ENCODE measurements at regions not wholly inside any gene's neighbourhood (a gene's known extent, or its start where the extent isn't known, plus 50 kb on each side); places are given as distances from the start of the nearest gene placed in this dataset.

- no peak overlapping the region for H4K91ac ChIP-seq (ENCODE audit: low read length)
- no peak overlapping the region for H3K18ac ChIP-seq (ENCODE audit: low read depth in 1 of 2, low read length in 2 of 2)
- H2BK5ac ChIP-seq (ENCODE audit: low read depth, low read length, poor library complexity, severe bottlenecking): no peak overlapping the region
- peaks cover 2% of the 10 kb centered on the region for H3K4me1 ChIP-seq (ENCODE audit: control insufficient read depth, insufficient read depth, low read depth, low read length)
- 81% methylated on average over 5 of the region's 5 CpGs for WGBS
- H3K4ac ChIP-seq (ENCODE audit: low read depth in 1 of 2, low read length in 2 of 2): no peak overlapping the region
- H3K27ac ChIP-seq (ENCODE audit: low read length, poor library complexity, severe bottlenecking): no peak overlapping the region
- H2BK15ac ChIP-seq (ENCODE audit: low read depth, poor library complexity, severe bottlenecking): no peak overlapping the region
- H3K9ac ChIP-seq (ENCODE audit: low read length): no peak overlapping the region
- no peak overlapping the region for H2BK12ac ChIP-seq (ENCODE audit: low read length in 2 of 2)
- no peaks in the 10 kb centered on the region for H3K36me3 ChIP-seq (ENCODE audit: control insufficient read depth in 1 of 2, insufficient read depth in 2 of 2, low read depth in 1 of 2, low read length in 2 of 2)
- no peak overlapping the region for H2AK5ac ChIP-seq (ENCODE audit: low read length, severe bottlenecking)
- H3K4me2 ChIP-seq (ENCODE audit: low read length, poor library complexity, severe bottlenecking): no peak overlapping the region
- H3K4me3 ChIP-seq (ENCODE audit: insufficient read depth in 1 of 2, low read depth in 1 of 2, low read length in 2 of 2): no peak overlapping the region
- no peaks in the 10 kb centered on the region for H3K79me1 ChIP-seq (replicated peaks; ENCODE audit: low read length, poor library complexity, severe bottlenecking)
- no peak for DNase-seq
- H3K14ac ChIP-seq (ENCODE audit: low read length in 2 of 2): no peak overlapping the region
- H2AFZ ChIP-seq (ENCODE audit: low read depth, low read length): no peak overlapping the region
- no peaks in the 10 kb centered on the region for H3K9me3 ChIP-seq (ENCODE audit: control insufficient read depth, low read length)
- H3K27me3 ChIP-seq (ENCODE audit: control insufficient read depth in 1 of 2, insufficient read depth in 1 of 2, low read length in 2 of 2): no peaks in the 10 kb centered on the region
- no peak overlapping the region for H4K8ac ChIP-seq (ENCODE audit: low read length)
- no peak overlapping the region for H2BK120ac ChIP-seq (ENCODE audit: low read depth, low read length)
- H3K23ac ChIP-seq (ENCODE audit: low read length in 2 of 2): no peak overlapping the region
These were observed 190.4 kb downstream of the PRL start for GRCh38 chr6:22106451-22106850.

- no peak overlapping the region for H3K14ac ChIP-seq (ENCODE audit: low read length in 2 of 2)
- no peak overlapping the region for H2BK120ac ChIP-seq (ENCODE audit: low read depth, low read length)
- no peaks in the 10 kb centered on the region for H3K79me1 ChIP-seq (replicated peaks; ENCODE audit: low read length, poor library complexity, severe bottlenecking)
- H3K23ac ChIP-seq (ENCODE audit: low read length in 2 of 2): no peak overlapping the region
- no peak for DNase-seq
- no peak overlapping the region for H3K18ac ChIP-seq (ENCODE audit: low read depth in 1 of 2, low read length in 2 of 2)
- no peak overlapping the region for H3K4me3 ChIP-seq (ENCODE audit: insufficient read depth in 1 of 2, low read depth in 1 of 2, low read length in 2 of 2)
- no peak overlapping the region for H4K91ac ChIP-seq (ENCODE audit: low read length)
- H3K4ac ChIP-seq (ENCODE audit: low read depth in 1 of 2, low read length in 2 of 2): no peak overlapping the region
- no peak overlapping the region for H3K4me2 ChIP-seq (ENCODE audit: low read length, poor library complexity, severe bottlenecking)
- H4K8ac ChIP-seq (ENCODE audit: low read length): no peak overlapping the region
- no peak overlapping the region for H2BK12ac ChIP-seq (ENCODE audit: low read length in 2 of 2)
- H2AFZ ChIP-seq (ENCODE audit: low read depth, low read length): no peak overlapping the region
- H2BK15ac ChIP-seq (ENCODE audit: low read depth, poor library complexity, severe bottlenecking): no peak overlapping the region
- H3K36me3 ChIP-seq (ENCODE audit: control insufficient read depth in 1 of 2, insufficient read depth in 2 of 2, low read depth in 1 of 2, low read length in 2 of 2): no peaks in the 10 kb centered on the region
- no peak overlapping the region for H2BK5ac ChIP-seq (ENCODE audit: low read depth, low read length, poor library complexity, severe bottlenecking)
- no peak overlapping the region for H3K27ac ChIP-seq (ENCODE audit: low read length, poor library complexity, severe bottlenecking)
- no peaks in the 10 kb centered on the region for H3K9me3 ChIP-seq (ENCODE audit: control insufficient read depth, low read length)
- no CpG with 5 or more reads among the region's 3 CpGs for WGBS
- H3K27me3 ChIP-seq (ENCODE audit: control insufficient read depth in 1 of 2, insufficient read depth in 1 of 2, low read length in 2 of 2): no peaks in the 10 kb centered on the region
- H3K9ac ChIP-seq (ENCODE audit: low read length): no peak overlapping the region
- H2AK5ac ChIP-seq (ENCODE audit: low read length, severe bottlenecking): no peak overlapping the region
- H3K4me1 ChIP-seq (ENCODE audit: control insufficient read depth, insufficient read depth, low read depth, low read length): peaks cover 2% of the 10 kb centered on the region
These were observed 189.9 kb downstream of the PRL start for GRCh38 chr6:22106961-22107360.

GRCh38 chr6:22108199-22108598, 188.6 kb downstream of the PRL start:
- Histone ChIP-seq H4K8ac (ENCODE audit: low read length) (no peak overlapping the region), H3K36me3 (ENCODE audit: control insufficient read depth in 1 of 2, insufficient read depth in 2 of 2, low read depth in 1 of 2, low read length in 2 of 2) (no peaks in the 10 kb centered on the region), H3K27ac (ENCODE audit: low read length, poor library complexity, severe bottlenecking) (no peak overlapping the region), H2AFZ (ENCODE audit: low read depth, low read length) (no peak overlapping the region), H3K4me3 (ENCODE audit: insufficient read depth in 1 of 2, low read depth in 1 of 2, low read length in 2 of 2) (no peak overlapping the region), H3K4me2 (ENCODE audit: low read length, poor library complexity, severe bottlenecking) (no peak overlapping the region), H3K4ac (ENCODE audit: low read depth in 1 of 2, low read length in 2 of 2) (no peak overlapping the region), H2BK12ac (ENCODE audit: low read length in 2 of 2) (no peak overlapping the region), H2BK5ac (ENCODE audit: low read depth, low read length, poor library complexity, severe bottlenecking) (no peak overlapping the region), H3K27me3 (ENCODE audit: control insufficient read depth in 1 of 2, insufficient read depth in 1 of 2, low read length in 2 of 2) (no peaks in the 10 kb centered on the region), H3K79me1 (replicated peaks; ENCODE audit: low read length, poor library complexity, severe bottlenecking) (no peaks in the 10 kb centered on the region), H2BK120ac (ENCODE audit: low read depth, low read length) (no peak overlapping the region), H2BK15ac (ENCODE audit: low read depth, poor library complexity, severe bottlenecking) (no peak overlapping the region), H2AK5ac (ENCODE audit: low read length, severe bottlenecking) (no peak overlapping the region), H3K4me1 (ENCODE audit: control insufficient read depth, insufficient read depth, low read depth, low read length) (peaks cover 2% of the 10 kb centered on the region), H3K14ac (ENCODE audit: low read length in 2 of 2) (no peak overlapping the region), H3K23ac (ENCODE audit: low read length in 2 of 2) (no peak overlapping the region), H4K91ac (ENCODE audit: low read length) (no peak overlapping the region), H3K9ac (ENCODE audit: low read length) (no peak overlapping the region), H3K18ac (ENCODE audit: low read depth in 1 of 2, low read length in 2 of 2) (peak overlapping the region in 1 of 2 experiments; percentile 51), H3K9me3 (ENCODE audit: control insufficient read depth, low read length) (no peaks in the 10 kb centered on the region)
- peak; percentile 13 for DNase-seq
- 80% methylated on average over 7 of the region's 7 CpGs for WGBS

- no peaks in the 10 kb centered on the region for H3K79me1 ChIP-seq (replicated peaks; ENCODE audit: low read length, poor library complexity, severe bottlenecking)
- H3K4me2 ChIP-seq (ENCODE audit: low read length, poor library complexity, severe bottlenecking): no peak overlapping the region
- no peaks in the 10 kb centered on the region for H3K36me3 ChIP-seq (ENCODE audit: control insufficient read depth in 1 of 2, insufficient read depth in 2 of 2, low read depth in 1 of 2, low read length in 2 of 2)
- no peak overlapping the region for H3K18ac ChIP-seq (ENCODE audit: low read depth in 1 of 2, low read length in 2 of 2)
- no peaks in the 10 kb centered on the region for H3K27me3 ChIP-seq (ENCODE audit: control insufficient read depth in 1 of 2, insufficient read depth in 1 of 2, low read length in 2 of 2)
- no peak for DNase-seq
- no peak overlapping the region for H3K23ac ChIP-seq (ENCODE audit: low read length in 2 of 2)
- H2BK15ac ChIP-seq (ENCODE audit: low read depth, poor library complexity, severe bottlenecking): peak overlapping the region; percentile 12
- H3K9ac ChIP-seq (ENCODE audit: low read length): no peak overlapping the region
- H3K4ac ChIP-seq (ENCODE audit: low read depth in 1 of 2, low read length in 2 of 2): no peak overlapping the region
- peak overlapping the region; percentile 15 for H2AK5ac ChIP-seq (ENCODE audit: low read length, severe bottlenecking)
- H3K9me3 ChIP-seq (ENCODE audit: control insufficient read depth, low read length): no peaks in the 10 kb centered on the region
- H3K27ac ChIP-seq (ENCODE audit: low read length, poor library complexity, severe bottlenecking): no peak overlapping the region
- H2BK5ac ChIP-seq (ENCODE audit: low read depth, low read length, poor library complexity, severe bottlenecking): no peak overlapping the region
- no peak overlapping the region for H4K8ac ChIP-seq (ENCODE audit: low read length)
- 81% methylated on average over 6 of the region's 6 CpGs for WGBS
- no peak overlapping the region for H4K91ac ChIP-seq (ENCODE audit: low read length)
- H3K14ac ChIP-seq (ENCODE audit: low read length in 2 of 2): no peak overlapping the region
- no peak overlapping the region for H2BK12ac ChIP-seq (ENCODE audit: low read length in 2 of 2)
- H3K4me1 ChIP-seq (ENCODE audit: control insufficient read depth, insufficient read depth, low read depth, low read length): peaks cover 5% of the 10 kb centered on the region
- H3K4me3 ChIP-seq (ENCODE audit: insufficient read depth in 1 of 2, low read depth in 1 of 2, low read length in 2 of 2): no peak overlapping the region
- no peak overlapping the region for H2AFZ ChIP-seq (ENCODE audit: low read depth, low read length)
- H2BK120ac ChIP-seq (ENCODE audit: low read depth, low read length): no peak overlapping the region
These were observed 186.8 kb downstream of the PRL start for GRCh38 chr6:22110061-22110460.

All from mesenchymal stem cell (in vitro differentiated cells and primary cell).